ENCODE measurements at regions not wholly inside any gene's neighbourhood (a gene's known extent, or its start where the extent isn't known, plus 50 kb on each side); places are given as distances from the start of the nearest gene placed in this dataset.

DNA sequence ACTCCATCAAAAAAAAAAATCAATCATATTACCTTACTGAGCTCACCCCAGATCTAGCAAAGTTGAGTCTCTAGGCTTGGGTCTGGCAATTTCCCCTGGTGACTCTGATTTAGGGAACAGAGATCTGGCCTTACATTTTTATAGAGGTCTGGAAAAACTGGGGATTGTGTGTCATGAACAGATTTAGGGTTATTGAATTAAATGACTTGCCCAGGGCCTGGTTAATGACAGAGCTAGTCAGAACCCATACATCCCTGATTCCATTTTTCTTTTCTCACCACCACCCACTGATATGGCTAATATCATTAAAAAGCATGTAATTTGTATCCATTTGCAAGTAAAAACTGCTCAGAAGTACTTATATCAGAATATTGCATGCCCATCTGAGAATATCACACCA, 163.4 kb upstream of the OGFRL1 start:
- no peak overlapping the region for H3K4me3 ChIP-seq
- no peak overlapping the region for H3K27ac ChIP-seq
- no peaks in the 10 kb centered on the region for H3K79me2 ChIP-seq
- H3K9me3 ChIP-seq (ENCODE audit: low read depth) = no peaks in the 10 kb centered on the region
- TF ChIP-seq EZH2 (IDR thresholded peaks at IDR 0.05; ENCODE audit: borderline replicate concordance) (no peak), EZH2phosphoT487 (IDR thresholded peaks at IDR 0.05; ENCODE audit: low read depth, severe bottlenecking, unreplicated experiment) (no peak)
- TF ChIP-seq, protein P1, sequence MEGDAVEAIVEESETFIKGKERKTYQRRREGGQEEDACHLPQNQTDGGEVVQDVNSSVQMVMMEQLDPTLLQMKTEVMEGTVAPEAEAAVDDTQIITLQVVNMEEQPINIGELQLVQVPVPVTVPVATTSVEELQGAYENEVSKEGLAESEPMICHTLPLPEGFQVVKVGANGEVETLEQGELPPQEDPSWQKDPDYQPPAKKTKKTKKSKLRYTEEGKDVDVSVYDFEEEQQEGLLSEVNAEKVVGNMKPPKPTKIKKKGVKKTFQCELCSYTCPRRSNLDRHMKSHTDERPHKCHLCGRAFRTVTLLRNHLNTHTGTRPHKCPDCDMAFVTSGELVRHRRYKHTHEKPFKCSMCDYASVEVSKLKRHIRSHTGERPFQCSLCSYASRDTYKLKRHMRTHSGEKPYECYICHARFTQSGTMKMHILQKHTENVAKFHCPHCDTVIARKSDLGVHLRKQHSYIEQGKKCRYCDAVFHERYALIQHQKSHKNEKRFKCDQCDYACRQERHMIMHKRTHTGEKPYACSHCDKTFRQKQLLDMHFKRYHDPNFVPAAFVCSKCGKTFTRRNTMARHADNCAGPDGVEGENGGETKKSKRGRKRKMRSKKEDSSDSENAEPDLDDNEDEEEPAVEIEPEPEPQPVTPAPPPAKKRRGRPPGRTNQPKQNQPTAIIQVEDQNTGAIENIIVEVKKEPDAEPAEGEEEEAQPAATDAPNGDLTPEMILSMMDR (IDR thresholded peaks at IDR 0.05; ENCODE audit: poor library complexity) = no peak
- no peaks in the 10 kb centered on the region for H3K9me2 ChIP-seq (replicated peaks; ENCODE audit: insufficient read depth)
- H3K4me1 ChIP-seq (ENCODE audit: insufficient read depth) = no peaks in the 10 kb centered on the region
- no peak for DNase-seq (ENCODE audit: low spot score)
- H3K36me3 ChIP-seq (replicated peaks; ENCODE audit: insufficient read depth, low read depth) = no peaks in the 10 kb centered on the region
- no peak overlapping the region for H2AFZ ChIP-seq
- H3K27me3 ChIP-seq = no peaks in the 10 kb centered on the region
- no peaks in the 10 kb centered on the region for H4K20me1 ChIP-seq (ENCODE audit: insufficient read depth, poor library complexity, severe bottlenecking)
- H3K4me2 ChIP-seq = no peak overlapping the region

DNA sequence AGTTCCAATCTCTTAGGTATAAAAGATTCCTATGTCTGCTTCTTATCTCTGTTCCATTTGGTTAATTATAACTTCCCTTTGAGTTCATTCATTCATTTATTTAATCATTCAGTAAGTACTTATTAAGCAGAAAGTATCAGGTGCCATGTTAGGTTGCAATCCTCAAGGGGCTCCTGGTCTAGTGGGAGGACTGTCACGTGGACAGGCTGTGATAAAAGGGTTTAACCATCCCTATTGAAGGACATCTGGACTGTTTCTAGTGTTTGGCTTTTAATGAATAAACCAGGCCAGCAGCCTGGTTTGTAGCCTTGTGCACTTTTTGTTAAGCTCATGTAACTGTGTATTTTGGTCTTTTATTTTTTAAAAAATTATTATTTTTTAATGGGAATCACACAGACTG, 162.1 kb upstream of the OGFRL1 start:
- no peak for DNase-seq (ENCODE audit: low spot score)
- Histone ChIP-seq H2AFZ (no peak overlapping the region), H3K4me3 (no peak overlapping the region), H3K4me1 (ENCODE audit: insufficient read depth) (no peaks in the 10 kb centered on the region), H3K27me3 (no peaks in the 10 kb centered on the region), H3K79me2 (no peaks in the 10 kb centered on the region), H3K9me3 (ENCODE audit: low read depth) (no peaks in the 10 kb centered on the region), H3K27ac (no peak overlapping the region), H3K9me2 (replicated peaks; ENCODE audit: insufficient read depth) (no peaks in the 10 kb centered on the region), H3K36me3 (replicated peaks; ENCODE audit: insufficient read depth, low read depth) (no peaks in the 10 kb centered on the region), H4K20me1 (ENCODE audit: insufficient read depth, poor library complexity, severe bottlenecking) (no peaks in the 10 kb centered on the region), H3K4me2 (no peak overlapping the region)
- 42% methylated on average over 1 of the region's 1 CpG for WGBS (ENCODE audit: low lambda C conversion rate, missing lambda C conversion rate)
- TF ChIP-seq, protein P1 (IDR thresholded peaks at IDR 0.05; ENCODE audit: poor library complexity) = no peak
- TF ChIP-seq EZH2 (IDR thresholded peaks at IDR 0.05; ENCODE audit: borderline replicate concordance) (no peak), EZH2phosphoT487 (IDR thresholded peaks at IDR 0.05; ENCODE audit: low read depth, severe bottlenecking, unreplicated experiment) (no peak)

DNA sequence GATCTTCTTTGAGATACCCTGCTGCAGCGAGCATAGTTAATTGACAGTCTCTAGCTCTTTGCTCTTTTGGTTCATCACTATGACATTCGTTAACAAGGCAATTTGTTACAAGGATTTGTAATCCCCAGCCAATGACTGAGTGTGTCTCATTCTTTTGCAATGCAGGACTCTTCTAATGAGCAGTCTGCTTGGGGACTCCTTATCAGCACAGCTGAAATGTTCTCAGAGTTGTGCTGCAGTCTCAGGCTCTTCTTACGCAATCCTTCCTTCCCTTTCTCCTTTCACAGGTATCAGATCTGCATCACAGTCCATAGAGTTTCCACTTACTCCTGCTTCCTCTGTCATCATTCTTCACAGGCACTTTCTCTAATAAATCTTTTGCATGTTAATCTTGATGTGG, 161.2 kb upstream of the OGFRL1 start:
- TF ChIP-seq EZH2 (IDR thresholded peaks at IDR 0.05; ENCODE audit: borderline replicate concordance) = no peak
- TF ChIP-seq EZH2phosphoT487 (IDR thresholded peaks at IDR 0.05; ENCODE audit: low read depth, severe bottlenecking, unreplicated experiment) = no peak
- TF ChIP-seq, protein P1 (IDR thresholded peaks at IDR 0.05; ENCODE audit: poor library complexity) = no peak
- no peak overlapping the region for H3K4me2 ChIP-seq
- H3K36me3 ChIP-seq (replicated peaks; ENCODE audit: insufficient read depth, low read depth) = no peaks in the 10 kb centered on the region
- no peaks in the 10 kb centered on the region for H3K27me3 ChIP-seq
- H3K27ac ChIP-seq = no peak overlapping the region
- H3K9me3 ChIP-seq (ENCODE audit: low read depth) = no peaks in the 10 kb centered on the region
- H2AFZ ChIP-seq = no peak overlapping the region
- WGBS (ENCODE audit: low lambda C conversion rate, missing lambda C conversion rate) = 72% methylated on average over 3 of the region's 3 CpGs
- no peaks in the 10 kb centered on the region for H3K9me2 ChIP-seq (replicated peaks; ENCODE audit: insufficient read depth)
- no peaks in the 10 kb centered on the region for H4K20me1 ChIP-seq (ENCODE audit: insufficient read depth, poor library complexity, severe bottlenecking)
- DNase-seq (ENCODE audit: low spot score) = no peak
- H3K79me2 ChIP-seq = no peaks in the 10 kb centered on the region
- H3K4me1 ChIP-seq (ENCODE audit: insufficient read depth) = no peaks in the 10 kb centered on the region
- H3K4me3 ChIP-seq = no peak overlapping the region

DNA sequence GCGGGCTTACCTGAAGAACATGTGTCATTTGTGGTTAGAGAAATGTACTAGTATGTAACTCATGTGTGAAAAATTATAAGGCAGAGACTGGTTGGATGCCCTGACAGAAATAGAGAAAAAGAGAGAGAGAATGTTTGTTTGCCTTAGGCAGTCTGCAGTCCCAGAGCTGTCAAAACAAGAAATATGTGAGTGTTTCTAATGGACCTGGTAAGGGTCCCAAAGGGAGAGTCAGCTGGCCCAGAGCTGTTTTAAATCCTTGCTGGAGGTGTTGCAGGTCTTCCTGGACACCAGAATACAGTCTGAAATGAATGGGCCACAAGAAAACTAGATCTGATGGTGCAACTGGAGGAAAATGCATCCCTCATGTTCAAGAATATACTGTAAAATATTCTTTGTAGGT, 158.3 kb upstream of the OGFRL1 start:
- Histone ChIP-seq H3K79me2 (no peaks in the 10 kb centered on the region), H3K9me3 (ENCODE audit: low read depth) (no peaks in the 10 kb centered on the region), H4K20me1 (ENCODE audit: insufficient read depth, poor library complexity, severe bottlenecking) (no peaks in the 10 kb centered on the region), H3K27me3 (no peaks in the 10 kb centered on the region), H3K4me2 (no peak overlapping the region), H3K36me3 (replicated peaks; ENCODE audit: insufficient read depth, low read depth) (no peaks in the 10 kb centered on the region), H3K27ac (no peak overlapping the region), H3K9me2 (replicated peaks; ENCODE audit: insufficient read depth) (no peaks in the 10 kb centered on the region), H2AFZ (no peak overlapping the region), H3K4me3 (no peak overlapping the region), H3K4me1 (ENCODE audit: insufficient read depth) (no peaks in the 10 kb centered on the region)
- 97% methylated on average over 1 of the region's 1 CpG for WGBS (ENCODE audit: low lambda C conversion rate, missing lambda C conversion rate)
- no peak for TF ChIP-seq EZH2phosphoT487 (IDR thresholded peaks at IDR 0.05; ENCODE audit: low read depth, severe bottlenecking, unreplicated experiment)
- no peak for TF ChIP-seq EZH2 (IDR thresholded peaks at IDR 0.05; ENCODE audit: borderline replicate concordance)
- TF ChIP-seq, protein P1 (IDR thresholded peaks at IDR 0.05; ENCODE audit: poor library complexity) = no peak
- DNase-seq (ENCODE audit: low spot score) = no peak

All from hepatocyte (in vitro differentiated cells).